ENCODE measurements at regions not wholly inside any gene's neighbourhood (a gene's known extent, or its start where the extent isn't known, plus 50 kb on each side); places are given as distances from the start of the nearest gene placed in this dataset.

DNA sequence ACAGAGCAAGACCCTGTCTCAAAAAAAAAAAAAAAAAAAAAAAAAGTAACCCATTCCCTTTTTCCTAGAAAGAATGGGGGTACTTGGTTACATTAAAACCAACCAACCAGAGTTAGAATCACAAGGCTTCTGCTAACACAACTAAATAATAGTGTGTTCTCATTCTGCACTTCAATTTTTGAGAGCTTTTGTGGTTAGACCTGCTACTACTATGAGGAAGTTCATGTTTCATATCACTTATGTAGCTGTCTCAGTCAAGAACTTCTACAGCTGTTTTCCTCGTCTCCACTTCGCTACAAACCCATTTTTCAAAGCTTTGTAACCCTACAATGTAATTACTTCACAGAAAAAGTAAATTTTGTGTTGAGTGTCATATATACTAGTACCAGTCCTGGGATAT, 58.3 kb downstream of the PDHA2 start:
- no peaks in the 10 kb centered on the region for H3K27me3 ChIP-seq (ENCODE audit: control insufficient read depth, extremely low read depth, insufficient read depth, low read length)
- H4K20me1 ChIP-seq (ENCODE audit: control insufficient read depth, extremely low read depth, insufficient read depth, low read length) = no peaks in the 10 kb centered on the region
- no peaks in the 10 kb centered on the region for H3K9me3 ChIP-seq (ENCODE audit: control insufficient read depth, low read depth, low read length)
- no peak overlapping the region for H3K27ac ChIP-seq (ENCODE audit: control insufficient read depth, insufficient read depth, low read length)
- no peak overlapping the region for H3K4me3 ChIP-seq (ENCODE audit: control insufficient read depth in 2 of 3, extremely low read depth in 1 of 3, insufficient read depth in 2 of 3, low read depth in 1 of 3, low read length in 3 of 3)
- DNase-seq (ENCODE audit: low read depth, low spot score) = no peak
- H3K9me1 ChIP-seq (ENCODE audit: control insufficient read depth, extremely low read depth, insufficient read depth, low read length) = no peaks in the 10 kb centered on the region
- H3K4me2 ChIP-seq (ENCODE audit: control insufficient read depth, extremely low read depth, insufficient read depth, low read depth, low read length) = no peak overlapping the region
- H3K36me3 ChIP-seq (ENCODE audit: control insufficient read depth in 2 of 2, extremely low read depth in 1 of 2, insufficient read depth in 2 of 2, low read length in 2 of 2) = no peaks in the 10 kb centered on the region
- no peak for TF ChIP-seq EZH2 (IDR thresholded peaks at IDR 0.05; ENCODE audit: low read length)
- TF ChIP-seq, protein P1, sequence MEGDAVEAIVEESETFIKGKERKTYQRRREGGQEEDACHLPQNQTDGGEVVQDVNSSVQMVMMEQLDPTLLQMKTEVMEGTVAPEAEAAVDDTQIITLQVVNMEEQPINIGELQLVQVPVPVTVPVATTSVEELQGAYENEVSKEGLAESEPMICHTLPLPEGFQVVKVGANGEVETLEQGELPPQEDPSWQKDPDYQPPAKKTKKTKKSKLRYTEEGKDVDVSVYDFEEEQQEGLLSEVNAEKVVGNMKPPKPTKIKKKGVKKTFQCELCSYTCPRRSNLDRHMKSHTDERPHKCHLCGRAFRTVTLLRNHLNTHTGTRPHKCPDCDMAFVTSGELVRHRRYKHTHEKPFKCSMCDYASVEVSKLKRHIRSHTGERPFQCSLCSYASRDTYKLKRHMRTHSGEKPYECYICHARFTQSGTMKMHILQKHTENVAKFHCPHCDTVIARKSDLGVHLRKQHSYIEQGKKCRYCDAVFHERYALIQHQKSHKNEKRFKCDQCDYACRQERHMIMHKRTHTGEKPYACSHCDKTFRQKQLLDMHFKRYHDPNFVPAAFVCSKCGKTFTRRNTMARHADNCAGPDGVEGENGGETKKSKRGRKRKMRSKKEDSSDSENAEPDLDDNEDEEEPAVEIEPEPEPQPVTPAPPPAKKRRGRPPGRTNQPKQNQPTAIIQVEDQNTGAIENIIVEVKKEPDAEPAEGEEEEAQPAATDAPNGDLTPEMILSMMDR (optimal IDR thresholded peaks at IDR 0.05 in 1 of 3, IDR thresholded peaks at IDR 0.05 in 1 of 3, conservative IDR thresholded peaks at IDR 0.05 in 1 of 3; ENCODE audit: extremely low read depth in 1 of 3, insufficient read depth in 2 of 3, low read length in 3 of 3) = no peak
- dilution Hi-C loops (cut with MboI; ENCODE audit: extremely low pct_ligation_motif_present, low sequenced_read_pairs) = no loop called here
- FAIRE-seq = no peak
- no peaks in the 10 kb centered on the region for H3K4me1 ChIP-seq (ENCODE audit: control insufficient read depth, extremely low read depth, insufficient read depth, low read length)
- H3K79me2 ChIP-seq (ENCODE audit: control insufficient read depth, insufficient read depth, low read length) = no peaks in the 10 kb centered on the region
- H3K9ac ChIP-seq (ENCODE audit: control insufficient read depth, extremely low read depth, insufficient read depth, low read length) = no peak overlapping the region
- H2AFZ ChIP-seq (ENCODE audit: control insufficient read depth, low read length) = no peak overlapping the region

DNA sequence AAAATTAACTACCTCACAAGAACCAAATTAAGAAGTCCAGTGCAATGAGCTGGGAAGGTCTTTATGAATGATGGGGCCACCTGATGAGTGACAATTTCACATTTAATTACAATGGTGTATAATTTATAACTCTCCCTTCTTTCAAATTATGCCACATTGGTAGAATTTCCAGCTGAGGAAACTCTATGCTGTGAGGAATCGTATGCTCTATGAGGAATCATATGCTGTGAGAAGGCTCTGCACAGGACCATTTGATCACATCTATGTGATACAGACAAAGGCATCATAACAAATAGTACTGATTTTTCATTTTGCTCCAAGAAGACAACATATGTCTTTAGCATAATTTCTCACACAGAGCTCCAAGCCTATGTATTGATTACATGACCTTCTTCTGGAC, 69.3 kb downstream of the PDHA2 start:
- FAIRE-seq = no peak
- no peak overlapping the region for H2AFZ ChIP-seq (ENCODE audit: control insufficient read depth, low read length)
- H3K9me1 ChIP-seq (ENCODE audit: control insufficient read depth, extremely low read depth, insufficient read depth, low read length) = no peaks in the 10 kb centered on the region
- H3K79me2 ChIP-seq (ENCODE audit: control insufficient read depth, insufficient read depth, low read length) = no peaks in the 10 kb centered on the region
- no peaks in the 10 kb centered on the region for H4K20me1 ChIP-seq (ENCODE audit: control insufficient read depth, extremely low read depth, insufficient read depth, low read length)
- H3K4me3 ChIP-seq (ENCODE audit: control insufficient read depth in 2 of 3, extremely low read depth in 1 of 3, insufficient read depth in 2 of 3, low read depth in 1 of 3, low read length in 3 of 3) = no peak overlapping the region
- no peak overlapping the region for H3K4me2 ChIP-seq (ENCODE audit: control insufficient read depth, extremely low read depth, insufficient read depth, low read depth, low read length)
- TF ChIP-seq, protein P1 (optimal IDR thresholded peaks at IDR 0.05 in 1 of 3, IDR thresholded peaks at IDR 0.05 in 1 of 3, conservative IDR thresholded peaks at IDR 0.05 in 1 of 3; ENCODE audit: extremely low read depth in 1 of 3, insufficient read depth in 2 of 3, low read length in 3 of 3) = no peak
- TF ChIP-seq EZH2 (IDR thresholded peaks at IDR 0.05; ENCODE audit: low read length) = no peak
- H3K27ac ChIP-seq (ENCODE audit: control insufficient read depth, insufficient read depth, low read length) = no peak overlapping the region
- DNase-seq (ENCODE audit: low read depth, low spot score) = no peak
- no peaks in the 10 kb centered on the region for H3K9me3 ChIP-seq (ENCODE audit: control insufficient read depth, low read depth, low read length)
- no peaks in the 10 kb centered on the region for H3K27me3 ChIP-seq (ENCODE audit: control insufficient read depth, extremely low read depth, insufficient read depth, low read length)
- dilution Hi-C loops (cut with MboI; ENCODE audit: extremely low pct_ligation_motif_present, low sequenced_read_pairs) = no loop called here
- no peaks in the 10 kb centered on the region for H3K36me3 ChIP-seq (ENCODE audit: control insufficient read depth in 2 of 2, extremely low read depth in 1 of 2, insufficient read depth in 2 of 2, low read length in 2 of 2)
- H3K9ac ChIP-seq (ENCODE audit: control insufficient read depth, extremely low read depth, insufficient read depth, low read length) = no peak overlapping the region
- H3K4me1 ChIP-seq (ENCODE audit: control insufficient read depth, extremely low read depth, insufficient read depth, low read length) = no peaks in the 10 kb centered on the region

Data from keratinocyte (primary cell).